Fibroblast of lung (primary cell): ENCODE measurements at regions not wholly inside any gene's neighbourhood (a gene's known extent, or its start where the extent isn't known, plus 50 kb on each side); places are given as distances from the start of the nearest gene placed in this dataset.

ENCODE experiments used
- DNase-seq, 2 donors: peaks; one replicate each; pipeline versions ENCODE4 v3.0.0 to v3.0.0-alpha.2; 2010; ENCODE audit warnings: low read depth in 2 of 2
- H2AFZ ChIP-seq: 2 replicates; pipeline ENCODE4 v1.5.1; 2012; ENCODE audit warnings: low read length, control low read depth, inconsistent platforms
- H3K27ac ChIP-seq: 2 replicates; pipeline ENCODE4 v1.5.1; 2011; ENCODE audit warnings: low read length, control low read depth; ENCODE audit not compliant: insufficient read depth
- H3K27me3 ChIP-seq: 2 replicates; pipeline ENCODE4 v1.5.1; 2011; ENCODE audit warnings: mild to moderate bottlenecking, low read length; ENCODE audit not compliant: control insufficient read depth, insufficient read depth
- H3K36me3 ChIP-seq: 2 replicates; pipeline ENCODE4 v1.5.1; 2011; ENCODE audit warnings: low read length; ENCODE audit not compliant: control insufficient read depth, insufficient read depth
- H3K4me1 ChIP-seq: 2 replicates; pipeline ENCODE4 v1.5.1; 2011; ENCODE audit warnings: low read length; ENCODE audit not compliant: control insufficient read depth, insufficient read depth; ENCODE audit errors: extremely low read depth
- H3K4me2 ChIP-seq: 2 replicates; pipeline ENCODE4 v1.5.1; 2011; ENCODE audit warnings: low read length, control low read depth; ENCODE audit not compliant: insufficient read depth; ENCODE audit errors: extremely low read depth
- H3K4me3 ChIP-seq, 4 experiments: fragments of 200-600 bp in 1 of 4; sonication (generic) in 1 of 4; replicated peaks in 1 of 4; 2 replicates each; pipeline ENCODE4 v1.5.1; 2011 to 2016; ENCODE audit warnings: low read length in 4 of 4, low read depth in 3 of 4, mild to moderate bottlenecking in 3 of 4, control low read depth in 2 of 4, inconsistent platforms in 1 of 4, mixed read lengths in 1 of 4; ENCODE audit not compliant: insufficient read depth in 1 of 4; ENCODE audit errors: control extremely low read depth in 1 of 4
- H3K79me2 ChIP-seq: 2 replicates; pipeline ENCODE4 v1.5.1; 2012; ENCODE audit warnings: mild to moderate bottlenecking, low read length, inconsistent platforms; ENCODE audit not compliant: control insufficient read depth, insufficient read depth
- H3K9ac ChIP-seq: 2 replicates; pipeline ENCODE4 v1.5.1; 2011; ENCODE audit warnings: mild to moderate bottlenecking, low read length, control low read depth; ENCODE audit not compliant: insufficient read depth
- H3K9me3 ChIP-seq: 2 replicates; pipeline ENCODE4 v1.5.1; 2012; ENCODE audit warnings: low read depth, low read length; ENCODE audit not compliant: control insufficient read depth, insufficient read depth
- H4K20me1 ChIP-seq: 2 replicates; pipeline ENCODE4 v1.5.1; 2011; ENCODE audit warnings: low read length; ENCODE audit not compliant: control insufficient read depth, insufficient read depth; ENCODE audit errors: extremely low read depth
- CTCF ChIP-seq, 2 donors: IDR thresholded peaks in 1 of 2; conservative IDR thresholded peaks in 1 of 2; 1 replicate in 1 of 2; 2 replicates in 1 of 2; pipeline ENCODE4 v1.5.1; 2011 to 2012; ENCODE audit warnings: low read length in 2 of 2, control low read depth in 1 of 2, inconsistent platforms in 1 of 2, low read depth in 1 of 2, mild to moderate bottlenecking in 1 of 2
- EZH2 ChIP-seq: IDR thresholded peaks from 2 replicates; pipeline ENCODE4 v1.5.1; 2012; ENCODE audit warnings: low read length, control low read depth, mild to moderate bottlenecking; ENCODE audit errors: missing control alignments

GRCh38 chr4:3387943-3388361 is 53.8 kb upstream of the HGFAC start:
- Histone ChIP-seq H3K4me1 (peaks cover 3% of the 10 kb centered on the region), H3K4me2 (peak overlapping the region; percentile 55), H4K20me1 (no peaks in the 10 kb centered on the region), H3K9me3 (no peaks in the 10 kb centered on the region), H3K9ac (peak overlapping the region; percentile 28), H3K27me3 (no peaks in the 10 kb centered on the region), H2AFZ (peak overlapping the region; percentile 82), H3K27ac (peak overlapping the region; percentile 51), H3K79me2 (no peaks in the 10 kb centered on the region), H3K36me3 (no peaks in the 10 kb centered on the region), H3K4me3 (peak overlapping the region in 3 of 4 experiments; percentile 13 to 31 (median 28))
- peak; percentile 25 to 52 for DNase-seq
- no peak for TF ChIP-seq CTCF (conservative IDR thresholded peaks at IDR 0.05 in 1 of 2, IDR thresholded peaks at IDR 0.05 in 1 of 2; ENCODE audit: low read depth in 1 of 2, low read length in 2 of 2)
- TF ChIP-seq EZH2: no peak

DNA sequence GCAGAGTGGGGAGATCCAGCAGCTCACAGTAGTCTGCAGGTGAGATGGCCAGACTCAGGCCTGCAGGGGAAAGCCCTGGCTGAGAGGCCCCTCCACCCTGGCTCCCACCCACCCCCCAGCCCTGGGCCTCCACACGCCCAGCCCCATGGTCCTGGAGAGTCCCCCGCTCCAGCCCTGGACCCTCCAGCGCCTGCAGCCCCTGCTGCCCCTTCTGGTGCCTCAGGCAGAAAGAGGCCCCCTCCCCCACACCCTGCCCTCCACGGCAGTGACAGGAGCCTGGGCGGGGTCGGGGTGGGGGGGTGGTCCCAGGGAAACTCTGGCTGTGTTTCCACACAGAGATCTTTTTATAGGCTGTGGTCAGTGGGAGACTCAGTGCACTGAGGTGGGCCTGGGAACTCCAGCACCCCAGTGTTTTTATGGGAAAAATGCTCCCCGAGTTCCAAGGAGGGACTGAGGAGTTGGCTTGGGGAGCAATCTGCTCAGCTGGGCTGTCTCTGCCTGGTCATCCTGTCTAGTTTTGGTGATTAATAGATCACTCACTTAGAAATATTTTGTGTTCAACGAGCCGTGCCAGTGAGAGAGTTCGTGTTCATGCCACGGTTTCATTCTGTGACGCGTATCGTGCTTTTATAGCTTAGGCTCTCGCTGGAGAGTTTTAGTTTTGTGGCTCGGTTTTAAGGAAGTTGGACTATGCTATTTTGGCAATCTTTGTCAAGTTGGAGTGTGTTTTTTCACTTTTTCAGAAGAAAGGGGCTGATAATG is 53.1 kb upstream of the HGFAC start:
- peak overlapping the region; percentile 67 for H3K4me2 ChIP-seq
- H3K4me3 ChIP-seq: peak overlapping the region; percentile 22 to 48 (median 26)
- no peaks in the 10 kb centered on the region for H3K9me3 ChIP-seq
- H3K4me1 ChIP-seq: peaks cover 3% of the 10 kb centered on the region
- TF ChIP-seq EZH2: no peak
- no peak for TF ChIP-seq CTCF (conservative IDR thresholded peaks at IDR 0.05 in 1 of 2, IDR thresholded peaks at IDR 0.05 in 1 of 2; ENCODE audit: low read depth in 1 of 2, low read length in 2 of 2)
- H3K27ac ChIP-seq: peak overlapping the region; percentile 64
- no peaks in the 10 kb centered on the region for H3K27me3 ChIP-seq
- peak; percentile 60 to 86 for DNase-seq
- H3K9ac ChIP-seq: peak overlapping the region; percentile 52
- H3K36me3 ChIP-seq: no peaks in the 10 kb centered on the region
- H3K79me2 ChIP-seq: no peaks in the 10 kb centered on the region
- no peak overlapping the region for H2AFZ ChIP-seq
- H4K20me1 ChIP-seq: no peaks in the 10 kb centered on the region

DNA sequence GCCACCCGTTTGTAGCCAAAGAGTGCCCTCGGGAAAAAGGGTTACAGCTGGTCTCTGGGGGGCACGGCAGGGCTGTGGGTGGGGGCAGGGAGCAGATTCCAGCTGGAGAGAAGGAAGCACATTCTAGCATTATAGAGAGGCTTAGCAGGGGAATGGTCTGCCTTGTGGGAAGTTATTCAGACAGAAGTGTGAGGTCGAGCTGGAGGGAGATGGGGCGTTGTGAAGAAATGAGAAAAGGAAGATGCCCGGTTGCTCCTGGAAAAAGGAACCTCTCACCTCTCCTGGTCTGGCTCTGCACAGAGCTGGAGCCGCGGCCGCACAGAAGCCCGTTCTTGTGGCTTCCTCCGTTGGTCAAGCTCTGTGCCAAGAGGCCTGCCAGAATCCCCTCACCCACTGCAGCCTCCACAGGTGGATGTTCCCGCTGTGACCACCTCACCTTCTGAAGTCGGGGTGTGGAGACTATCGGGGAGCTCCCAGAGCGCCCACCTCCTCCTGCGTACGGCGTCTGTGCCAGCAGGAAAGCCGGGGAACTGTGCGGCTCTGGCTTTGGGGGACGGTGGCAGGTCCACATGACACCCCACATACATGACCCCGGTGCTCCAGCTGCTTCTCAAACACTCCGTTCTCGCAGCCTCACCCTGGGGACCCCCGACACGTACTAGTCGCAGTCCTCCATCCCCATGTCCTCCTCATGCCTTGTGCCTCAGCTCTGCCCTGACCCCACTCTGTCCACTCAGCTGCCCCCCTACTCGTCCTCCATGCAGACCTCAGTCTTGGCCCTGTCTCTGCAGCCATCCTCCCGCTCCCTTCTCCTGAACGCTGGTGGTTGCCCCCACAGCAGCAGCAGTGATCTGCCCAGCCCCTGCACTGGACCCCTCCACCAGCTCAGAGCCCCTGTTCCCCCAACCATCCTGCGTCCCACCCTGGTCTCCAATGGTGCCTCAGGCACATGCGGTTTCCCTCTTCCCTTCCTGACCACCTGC is 52.2 kb upstream of the HGFAC start:
- peak overlapping the region; percentile 22 to 48 (median 26) for H3K4me3 ChIP-seq
- peak overlapping the region; percentile 0 for H2AFZ ChIP-seq
- peak overlapping the region; percentile 67 for H3K4me2 ChIP-seq
- no peaks in the 10 kb centered on the region for H4K20me1 ChIP-seq
- TF ChIP-seq CTCF (conservative IDR thresholded peaks at IDR 0.05 in 1 of 2, IDR thresholded peaks at IDR 0.05 in 1 of 2; ENCODE audit: low read depth in 1 of 2, low read length in 2 of 2): no peak
- no peak for TF ChIP-seq EZH2
- no peaks in the 10 kb centered on the region for H3K27me3 ChIP-seq
- no peaks in the 10 kb centered on the region for H3K36me3 ChIP-seq
- peak overlapping the region; percentile 52 for H3K9ac ChIP-seq
- no peak for DNase-seq
- H3K9me3 ChIP-seq: no peaks in the 10 kb centered on the region
- peaks cover 3% of the 10 kb centered on the region for H3K4me1 ChIP-seq
- H3K79me2 ChIP-seq: no peaks in the 10 kb centered on the region
- peak overlapping the region; percentile 64 for H3K27ac ChIP-seq
